PC-9 (cell line): ENCODE measurements at regions not wholly inside any gene's neighbourhood (a gene's known extent, or its start where the extent isn't known, plus 50 kb on each side); places are given as distances from the start of the nearest gene placed in this dataset.

ENCODE experiments used
- BruUV-seq: library from RNA; stranded (reverse); fragments of 400-500 nt; replicated peaks from 2 replicates; lab custom pipeline; 2021; lab: Mats Ljungman, UMichigan
- CTCF ChIA-PET: fragments of 300-600 bp; sonication (Branson Sonifier 250); formaldehyde crosslinking; loops from one replicate; lab custom pipeline; 2022; ENCODE audit warnings: antibody characterized with exemption; lab: Charles Lee
- POLR2A ChIA-PET: fragments of 300-600 bp; sonication (Branson Sonifier 250); formaldehyde crosslinking; loops from one replicate; lab custom pipeline; 2022; ENCODE audit warnings: antibody characterized with exemption; ENCODE audit not compliant: unreplicated experiment; lab: Charles Lee
- DNase-seq, 2 experiments: peaks; one replicate each; pipeline versions ENCODE4 v3.0.0 to v3.0.0-alpha.2; 2015 to 2022; ENCODE audit warnings: mixed read lengths in 1 of 2
- H2AFZ ChIP-seq: fragments of 200-600 bp; sonication (generic); 2 replicates; pipeline ENCODE4 v1.8.1; 2017; ENCODE audit warnings: antibody characterized with exemption
- H3F3A ChIP-seq: fragments of 200-600 bp; sonication (generic); 2 replicates; pipeline ENCODE4 v1.8.1; 2017; ENCODE audit warnings: antibody characterized with exemption, mild to moderate bottlenecking, low read depth; ENCODE audit not compliant: insufficient read depth
- H3K27ac ChIP-seq: fragments of 200-600 bp; sonication (generic); 2 replicates; pipeline ENCODE4 v1.6.1; 2016; ENCODE audit warnings: mixed run types
- H3K27me3 ChIP-seq: fragments of 200-600 bp; sonication (generic); 2 replicates; pipeline ENCODE4 v1.6.1; 2016; ENCODE audit warnings: low read depth, mixed run types; ENCODE audit not compliant: insufficient read depth
- H3K36me3 ChIP-seq: fragments of 200-600 bp; sonication (generic); 2 replicates; pipeline ENCODE4 v1.6.1; 2016; ENCODE audit warnings: low read depth, mixed run types
- H3K4me1 ChIP-seq: fragments of 200-600 bp; sonication (generic); replicated peaks from 2 replicates; pipeline ENCODE4 v1.6.1; 2016; ENCODE audit warnings: mixed run types; ENCODE audit not compliant: insufficient read depth
- H3K4me2 ChIP-seq: fragments of 200-600 bp; sonication (generic); 2 replicates; pipeline ENCODE4 v1.6.1; 2017; ENCODE audit warnings: mixed run types
- H3K4me3 ChIP-seq: fragments of 200-600 bp; sonication (generic); 2 replicates; pipeline ENCODE4 v1.6.1; 2016; ENCODE audit warnings: mixed run types
- H3K79me2 ChIP-seq: fragments of 200-600 bp; sonication (generic); 2 replicates; pipeline ENCODE4 v1.6.1; 2017; ENCODE audit warnings: low read depth, mixed run types
- H3K9me2 ChIP-seq: fragments of 200-600 bp; sonication (generic); 2 replicates; pipeline ENCODE4 v1.8.1; 2017; ENCODE audit warnings: mild to moderate bottlenecking; ENCODE audit not compliant: insufficient read depth
- H3K9me3 ChIP-seq: fragments of 200-600 bp; sonication (generic); 2 replicates; pipeline ENCODE4 v1.8.1; 2016; ENCODE audit warnings: low read depth; ENCODE audit not compliant: insufficient read depth
- H4K20me1 ChIP-seq: fragments of 200-600 bp; sonication (generic); 2 replicates; pipeline ENCODE4 v1.8.1; 2017; ENCODE audit not compliant: insufficient read depth
- CTCF ChIP-seq: fragments of 200-600 bp; sonication (generic); conservative IDR thresholded peaks from 2 replicates; pipeline ENCODE4 v1.6.1; 2017; ENCODE audit warnings: mixed run types, antibody characterized with exemption, mild to moderate bottlenecking, moderate library complexity
- EZH2 ChIP-seq: fragments of 200-600 bp; sonication (generic); IDR thresholded peaks from 2 replicates; pipeline ENCODE4 v1.8.0; 2017; ENCODE audit warnings: antibody characterized with exemption, low read depth
- intact Hi-C: fragments of 100-400 bp; cut with micrococcal nuclease; formaldehyde crosslinking; loops from one replicate; pipeline ENCODE4 v1.10.0; 2022; ENCODE audit not compliant: unreplicated experiment

GRCh38 chr21:40926238-40926637, 79.3 kb upstream of the DSCAM start:
- Histone ChIP-seq H3K36me3 (no peaks in the 10 kb centered on the region), H3K27ac (no peak overlapping the region), H2AFZ (no peak overlapping the region), H4K20me1 (no peaks in the 10 kb centered on the region), H3K9me2 (no peaks in the 10 kb centered on the region), H3K4me3 (no peak overlapping the region), H3K4me2 (no peak overlapping the region), H3K9me3 (no peaks in the 10 kb centered on the region), H3K4me1 (no peaks in the 10 kb centered on the region), H3K27me3 (0 out of 2 replicates have a peak, but pooled peaks cover 3% of the 10 kb centered on the region), H3K79me2 (no peaks in the 10 kb centered on the region), H3F3A (no peaks in the 10 kb centered on the region)
- no TSS peak for BruUV-seq
- POLR2A ChIA-PET: no interaction called here
- CTCF ChIA-PET: no interaction called here
- no peak for DNase-seq
- no peak for TF ChIP-seq CTCF
- TF ChIP-seq EZH2: no peak
- intact Hi-C loops: no loop called here

GRCh38 chr21:40929833-40930232, 82.9 kb upstream of the DSCAM start:
- no peak overlapping the region for H3K4me3 ChIP-seq
- H3K36me3 ChIP-seq: no peaks in the 10 kb centered on the region
- TF ChIP-seq EZH2: no peak
- TF ChIP-seq CTCF: no peak
- H3K79me2 ChIP-seq: no peaks in the 10 kb centered on the region
- 0 out of 2 replicates have a peak, but pooled peaks cover 6% of the 10 kb centered on the region for H3K27me3 ChIP-seq
- POLR2A ChIA-PET: no interaction called here
- H3F3A ChIP-seq: no peaks in the 10 kb centered on the region
- no peaks in the 10 kb centered on the region for H3K9me3 ChIP-seq
- H3K4me1 ChIP-seq: no peaks in the 10 kb centered on the region
- no peaks in the 10 kb centered on the region for H4K20me1 ChIP-seq
- H3K27ac ChIP-seq: no peak overlapping the region
- no peak overlapping the region for H2AFZ ChIP-seq
- CTCF ChIA-PET: no interaction called here
- no peak for DNase-seq
- intact Hi-C loops: no loop called here
- no peak overlapping the region for H3K4me2 ChIP-seq
- no peaks in the 10 kb centered on the region for H3K9me2 ChIP-seq
- BruUV-seq: no TSS peak

GRCh38 chr21:40931197-40931596, 84.2 kb upstream of the DSCAM start:
- H3K4me2 ChIP-seq: no peak overlapping the region
- no TSS peak for BruUV-seq
- H3K79me2 ChIP-seq: no peaks in the 10 kb centered on the region
- H2AFZ ChIP-seq: no peak overlapping the region
- no peak overlapping the region for H3K27ac ChIP-seq
- no peaks in the 10 kb centered on the region for H4K20me1 ChIP-seq
- ChIA-PET POLR2A (no interaction called here), CTCF (no interaction called here)
- 0 out of 2 replicates have a peak, but pooled peaks cover 3% of the 10 kb centered on the region for H3K27me3 ChIP-seq
- H3K9me3 ChIP-seq: no peaks in the 10 kb centered on the region
- H3K9me2 ChIP-seq: no peaks in the 10 kb centered on the region
- intact Hi-C loops: no loop called here
- DNase-seq: no peak
- no peaks in the 10 kb centered on the region for H3K36me3 ChIP-seq
- TF ChIP-seq EZH2: no peak
- TF ChIP-seq CTCF: no peak
- H3F3A ChIP-seq: no peaks in the 10 kb centered on the region
- no peak overlapping the region for H3K4me3 ChIP-seq
- no peaks in the 10 kb centered on the region for H3K4me1 ChIP-seq
